ENCODE measurements at regions not wholly inside any gene's neighbourhood (a gene's known extent, or its start where the extent isn't known, plus 50 kb on each side); places are given as distances from the start of the nearest gene placed in this dataset.

DNA sequence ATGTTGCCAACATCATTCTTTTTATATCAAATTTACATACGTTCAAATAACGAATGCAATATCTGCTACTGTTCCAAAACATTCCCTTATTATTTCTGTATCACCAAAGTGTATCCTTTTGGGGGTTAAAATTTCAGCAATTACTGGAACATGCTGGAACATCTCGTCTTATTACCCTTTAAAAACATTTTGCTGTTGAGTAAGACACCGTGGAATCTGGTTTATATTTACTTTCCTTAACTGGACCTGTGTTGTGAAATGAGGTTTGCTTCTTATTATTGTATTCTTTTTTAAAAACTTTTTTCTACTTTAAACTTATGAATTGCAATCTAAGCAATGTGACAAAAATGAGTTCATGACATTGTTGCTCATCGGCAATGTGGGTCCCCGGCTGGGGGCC lies 87.4 kb upstream of the PTPRM start:
- dilution Hi-C loops (cut with MboI; ENCODE audit: extremely low pct_ligation_motif_present, low sequenced_read_pairs) = no loop called here
- H3K4me2 ChIP-seq (ENCODE audit: insufficient read depth, low read length) = no peak overlapping the region
- TF ChIP-seq POLR2A (IDR thresholded peaks at IDR 0.05; ENCODE audit: low read depth, low read length) = no peak
- TF ChIP-seq, protein P1, sequence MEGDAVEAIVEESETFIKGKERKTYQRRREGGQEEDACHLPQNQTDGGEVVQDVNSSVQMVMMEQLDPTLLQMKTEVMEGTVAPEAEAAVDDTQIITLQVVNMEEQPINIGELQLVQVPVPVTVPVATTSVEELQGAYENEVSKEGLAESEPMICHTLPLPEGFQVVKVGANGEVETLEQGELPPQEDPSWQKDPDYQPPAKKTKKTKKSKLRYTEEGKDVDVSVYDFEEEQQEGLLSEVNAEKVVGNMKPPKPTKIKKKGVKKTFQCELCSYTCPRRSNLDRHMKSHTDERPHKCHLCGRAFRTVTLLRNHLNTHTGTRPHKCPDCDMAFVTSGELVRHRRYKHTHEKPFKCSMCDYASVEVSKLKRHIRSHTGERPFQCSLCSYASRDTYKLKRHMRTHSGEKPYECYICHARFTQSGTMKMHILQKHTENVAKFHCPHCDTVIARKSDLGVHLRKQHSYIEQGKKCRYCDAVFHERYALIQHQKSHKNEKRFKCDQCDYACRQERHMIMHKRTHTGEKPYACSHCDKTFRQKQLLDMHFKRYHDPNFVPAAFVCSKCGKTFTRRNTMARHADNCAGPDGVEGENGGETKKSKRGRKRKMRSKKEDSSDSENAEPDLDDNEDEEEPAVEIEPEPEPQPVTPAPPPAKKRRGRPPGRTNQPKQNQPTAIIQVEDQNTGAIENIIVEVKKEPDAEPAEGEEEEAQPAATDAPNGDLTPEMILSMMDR (IDR thresholded peaks at IDR 0.05; ENCODE audit: extremely low read depth in 1 of 2, insufficient read depth in 1 of 2, low read depth in 1 of 2, low read length in 2 of 2) = no peak
- no peak for TF ChIP-seq MYC (IDR thresholded peaks at IDR 0.05; ENCODE audit: low read depth, low read length)
- no peak for TF ChIP-seq MAX (IDR thresholded peaks at IDR 0.05; ENCODE audit: insufficient read depth, insufficient read length)
- no peak for TF ChIP-seq FOS (IDR thresholded peaks at IDR 0.05; ENCODE audit: borderline replicate concordance, insufficient read depth, low read length)
- no peak for TF ChIP-seq EZH2 (IDR thresholded peaks at IDR 0.05; ENCODE audit: borderline replicate concordance, low read depth, low read length, severe bottlenecking)
- no peak for TF ChIP-seq GATA2 (IDR thresholded peaks at IDR 0.05; ENCODE audit: insufficient read depth, insufficient read length, low read depth, low read length)
- TF ChIP-seq POLR2AphosphoS5 (IDR thresholded peaks at IDR 0.05; ENCODE audit: insufficient read depth, low read depth, low read length) = no peak
- TF ChIP-seq JUN (IDR thresholded peaks at IDR 0.05; ENCODE audit: borderline replicate concordance, insufficient read depth, insufficient read length, low read depth) = no peak
- no peak overlapping the region for H2AFZ ChIP-seq (ENCODE audit: low read depth, low read length)
- DNase-seq (ENCODE audit: low read depth, low spot score) (no peak), FAIRE-seq (no peak)
- H3K27me3 ChIP-seq (ENCODE audit: control insufficient read depth in 2 of 2, insufficient read depth in 2 of 2, low read length in 2 of 2) = peaks cover 0 to 2% of the 10 kb centered on the region in 2 experiments
- H3K4me3 ChIP-seq (replicated peaks in 1 of 3; ENCODE audit: insufficient read depth in 1 of 3, low read depth in 1 of 3, low read length in 3 of 3) = no peak overlapping the region
- POLR2A ChIA-PET = no interaction called here
- no peaks in the 10 kb centered on the region for H3K4me1 ChIP-seq (ENCODE audit: control insufficient read depth, extremely low read depth, insufficient read depth, low read length)
- H3K27ac ChIP-seq (ENCODE audit: insufficient read depth, low read depth, low read length) = no peak overlapping the region
- CTCF ChIA-PET = no interaction called here
- BruUV-seq (replicated peaks) = no TSS peak
- H3K36me3 ChIP-seq (ENCODE audit: control insufficient read depth in 2 of 2, extremely low read depth in 1 of 2, insufficient read depth in 2 of 2, low read length in 2 of 2) = no peaks in the 10 kb centered on the region
- H3K9me1 ChIP-seq (replicated peaks; ENCODE audit: control insufficient read depth, extremely low read depth, insufficient read depth, low read length) = no peaks in the 10 kb centered on the region
- H3K9me3 ChIP-seq (replicated peaks; ENCODE audit: control insufficient read depth, insufficient read depth, low read length) = no peaks in the 10 kb centered on the region
- intact Hi-C loops (cut with micrococcal nuclease) = no loop called here
- no peak overlapping the region for H3K9ac ChIP-seq (replicated peaks; ENCODE audit: extremely low read depth, insufficient read depth, low read length)
- H4K20me1 ChIP-seq (replicated peaks; ENCODE audit: control insufficient read depth, extremely low read depth, insufficient read depth, low read length) = no peaks in the 10 kb centered on the region
- no peaks in the 10 kb centered on the region for H3K79me2 ChIP-seq (ENCODE audit: control insufficient read depth, insufficient read depth, low read length)

Data from endothelial cell of umbilical vein (primary cell).